Loucy (cell line): ENCODE measurements at regions not wholly inside any gene's neighbourhood (a gene's known extent, or its start where the extent isn't known, plus 50 kb on each side); places are given as distances from the start of the nearest gene placed in this dataset.

Experiments
- CTCF ChIP-seq: fragments of 200-600 bp; sonication (generic); conservative IDR thresholded peaks from 2 replicates; pipeline ENCODE4 v1.5.1; 2014; ENCODE audit warnings: mild to moderate bottlenecking, antibody characterized with exemption, low read length
- EZH2phosphoT487 ChIP-seq: fragments of 200-600 bp; IDR thresholded peaks from 2 replicates; pipeline ENCODE4 v1.6.1; 2018; ENCODE audit warnings: antibody characterized with exemption, mild to moderate bottlenecking, moderate library complexity, borderline replicate concordance

GRCh38 chr2:164257742-164258141 is 363.5 kb downstream of the GRB14 start:
- no peak for TF ChIP-seq CTCF
- no peak for TF ChIP-seq EZH2phosphoT487
